A673 (cell line): ENCODE measurements at regions not wholly inside any gene's neighbourhood (a gene's known extent, or its start where the extent isn't known, plus 50 kb on each side); places are given as distances from the start of the nearest gene placed in this dataset.

ENCODE experiments used
- BruUV-seq: library from RNA; stranded (reverse); fragments of 400-500 nt; replicated peaks from 2 replicates; lab custom pipeline; 2021; lab: Mats Ljungman, UMichigan
- CTCF ChIA-PET: fragments of 300-600 bp; sonication (Branson Sonifier 250); formaldehyde crosslinking; loops from one replicate; lab custom pipeline; 2022; ENCODE audit warnings: antibody characterized with exemption; lab: Charles Lee
- POLR2A ChIA-PET: fragments of 300-600 bp; sonication (Branson Sonifier 250); formaldehyde crosslinking; loops from one replicate; lab custom pipeline; 2022; ENCODE audit warnings: antibody characterized with exemption; ENCODE audit not compliant: low non-redundant PET; lab: Charles Lee
- DNase-seq: peaks from one replicate; pipeline ENCODE4 v3.0.0-alpha.2; 2015; ENCODE audit warnings: low spot score
- H3K27ac ChIP-seq: fragments of 200-600 bp; sonication (generic); 2 replicates; pipeline ENCODE4 v1.5.1; 2016; ENCODE audit warnings: mixed run types, low read depth, mild to moderate bottlenecking, mixed read lengths, antibody characterized with exemption, low read length; ENCODE audit not compliant: poor library complexity, severe bottlenecking
- H3K27me3 ChIP-seq: fragments of 200-600 bp; sonication (generic); replicated peaks from 2 replicates; pipeline ENCODE4 v1.6.1; 2017; ENCODE audit warnings: mixed run types, low read depth, mild to moderate bottlenecking, mixed read lengths, antibody characterized with exemption, low read length; ENCODE audit not compliant: insufficient read depth, poor library complexity
- H3K36me3 ChIP-seq: fragments of 200-600 bp; sonication (generic); 2 replicates; pipeline ENCODE4 v1.6.1; 2016; ENCODE audit warnings: mixed run types, mild to moderate bottlenecking, mixed read lengths, antibody characterized with exemption, low read length; ENCODE audit not compliant: insufficient read depth, poor library complexity, severe bottlenecking
- H3K4me1 ChIP-seq: fragments of 200-600 bp; sonication (generic); 2 replicates; pipeline ENCODE4 v1.6.1; 2017; ENCODE audit warnings: mixed run types, mild to moderate bottlenecking, mixed read lengths, antibody characterized with exemption, low read length; ENCODE audit not compliant: insufficient read depth, poor library complexity, severe bottlenecking
- H3K4me3 ChIP-seq: fragments of 200-600 bp; sonication (generic); 2 replicates; pipeline ENCODE4 v1.5.1; 2016; ENCODE audit warnings: low read depth, mixed run types, mild to moderate bottlenecking, mixed read lengths, low read length; ENCODE audit not compliant: poor library complexity, severe bottlenecking
- H3K9me3 ChIP-seq: fragments of 200-600 bp; sonication (generic); 2 replicates; pipeline ENCODE4 v1.6.1; 2016; ENCODE audit warnings: mixed run types, low read depth, mild to moderate bottlenecking, mixed read lengths, antibody characterized with exemption, low read length; ENCODE audit not compliant: poor library complexity, severe bottlenecking
- CTCF ChIP-seq: fragments of 300-800, 200-600 bp; sonication (generic); conservative IDR thresholded peaks from 2 replicates; pipeline ENCODE4 v1.5.1; 2017; ENCODE audit warnings: low read depth, mild to moderate bottlenecking, antibody characterized with exemption, low read length, moderate library complexity, mixed read lengths
- EZH2 ChIP-seq: fragments of 200-600 bp; sonication (generic); IDR thresholded peaks from 2 replicates; pipeline ENCODE4 v1.6.1; 2017; ENCODE audit warnings: borderline replicate concordance, low read depth, mild to moderate bottlenecking, mixed read lengths, antibody characterized with exemption, low read length; ENCODE audit not compliant: poor library complexity, severe bottlenecking
- intact Hi-C: fragments of 100-400 bp; cut with micrococcal nuclease; formaldehyde crosslinking; loops from one replicate; pipeline ENCODE4 v1.10.0; 2022; ENCODE audit not compliant: unreplicated experiment

DNA sequence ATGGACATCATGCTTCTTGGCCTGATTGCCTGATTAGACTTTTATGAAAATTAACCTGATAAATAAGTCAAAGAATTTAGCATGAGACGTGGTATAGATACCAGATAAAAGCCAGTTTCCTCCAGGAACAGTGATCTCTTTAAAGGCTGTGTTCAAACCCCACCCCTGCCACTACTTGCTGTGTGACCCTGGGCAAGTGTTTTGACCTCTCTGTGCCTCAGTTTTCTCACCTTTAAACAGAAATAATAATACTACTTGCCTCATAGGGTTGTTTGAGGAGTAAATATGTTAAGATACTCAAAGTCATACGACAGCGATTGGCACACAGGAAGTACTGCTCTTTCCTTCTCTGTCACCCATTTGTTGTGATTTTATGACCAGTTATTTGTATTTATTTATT lies 115.5 kb downstream of the MAF start:
- ChIA-PET CTCF (no interaction called here), POLR2A (no interaction called here)
- no peak overlapping the region for H3K4me3 ChIP-seq
- no peak overlapping the region for H3K27ac ChIP-seq
- DNase-seq: no peak
- no peaks in the 10 kb centered on the region for H3K36me3 ChIP-seq
- no peak for TF ChIP-seq EZH2
- no peak for TF ChIP-seq CTCF
- intact Hi-C loops: no loop called here
- no peaks in the 10 kb centered on the region for H3K4me1 ChIP-seq
- peaks cover 4% of the 10 kb centered on the region for H3K9me3 ChIP-seq
- H3K27me3 ChIP-seq: no peaks in the 10 kb centered on the region
- BruUV-seq: no TSS peak

DNA sequence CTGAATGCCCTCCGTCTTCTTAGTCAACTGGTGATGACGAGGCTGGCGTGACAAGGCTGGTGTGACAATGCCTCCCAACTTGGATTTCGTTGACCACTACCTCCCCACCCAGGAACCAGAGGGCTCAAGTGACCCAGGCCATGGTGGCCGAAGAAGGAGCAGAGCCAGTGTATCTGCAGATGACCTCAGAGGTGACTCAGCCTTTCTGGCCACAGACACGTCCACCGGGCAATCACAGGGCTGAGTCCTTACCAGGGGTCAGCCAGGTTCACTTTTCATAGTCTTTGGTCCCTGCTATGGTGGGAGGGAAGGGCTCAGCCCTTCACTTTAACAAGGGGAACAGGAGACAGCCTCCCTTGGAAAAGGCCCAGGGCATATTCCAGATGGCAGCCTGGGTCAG lies 116.3 kb downstream of the MAF start:
- no peaks in the 10 kb centered on the region for H3K27me3 ChIP-seq
- TF ChIP-seq EZH2: no peak
- no peak for TF ChIP-seq CTCF
- intact Hi-C loops: no loop called here
- H3K4me1 ChIP-seq: no peaks in the 10 kb centered on the region
- no peak for DNase-seq
- no peak overlapping the region for H3K4me3 ChIP-seq
- H3K27ac ChIP-seq: no peak overlapping the region
- BruUV-seq: no TSS peak
- peaks cover 4% of the 10 kb centered on the region for H3K9me3 ChIP-seq
- ChIA-PET CTCF (no interaction called here), POLR2A (no interaction called here)
- H3K36me3 ChIP-seq: no peaks in the 10 kb centered on the region

- Histone ChIP-seq H3K4me3 (no peak overlapping the region), H3K27ac (no peak overlapping the region), H3K9me3 (peaks cover 4% of the 10 kb centered on the region), H3K27me3 (no peaks in the 10 kb centered on the region), H3K36me3 (no peaks in the 10 kb centered on the region), H3K4me1 (no peaks in the 10 kb centered on the region)
- ChIA-PET CTCF (no interaction called here), POLR2A (no interaction called here)
- intact Hi-C loops: no loop called here
- TF ChIP-seq CTCF (no peak), EZH2 (no peak)
- no peak for DNase-seq
- no TSS peak for BruUV-seq
Observed at GRCh38 chr16:79483336-79483735, 117.2 kb downstream of the MAF start.
